Duodenal mucosa (tissue), 2 donors: ENCODE measurements at regions not wholly inside any gene's neighbourhood (a gene's known extent, or its start where the extent isn't known, plus 50 kb on each side); places are given as distances from the start of the nearest gene placed in this dataset.

ENCODE experiments used
- H3K27ac ChIP-seq: one replicate; pipeline ENCODE4 v1.7.0; 2013; ENCODE audit warnings: low read depth, low read length
- H3K27me3 ChIP-seq, 2 donors: one replicate each; pipeline ENCODE4 v1.7.0; 2013; ENCODE audit warnings: low read length in 2 of 2, control low read depth in 1 of 2; ENCODE audit not compliant: insufficient read depth in 2 of 2, control insufficient read depth in 1 of 2
- H3K36me3 ChIP-seq, 2 donors: one replicate each; pipeline ENCODE4 v1.7.0; 2013; ENCODE audit warnings: low read length in 2 of 2, control low read depth in 1 of 2; ENCODE audit not compliant: insufficient read depth in 2 of 2, control insufficient read depth in 1 of 2
- H3K4me1 ChIP-seq, 2 donors: one replicate each; pipeline ENCODE4 v1.7.0; 2013; ENCODE audit warnings: low read length in 2 of 2, control low read depth in 1 of 2; ENCODE audit not compliant: insufficient read depth in 2 of 2, control insufficient read depth in 1 of 2
- H3K4me3 ChIP-seq, 2 donors: one replicate each; pipeline ENCODE4 v1.7.0; 2013; ENCODE audit warnings: low read length in 2 of 2, low read depth in 1 of 2
- H3K9ac ChIP-seq, 2 donors: one replicate each; pipeline ENCODE4 v1.7.0; 2013; ENCODE audit warnings: low read length in 2 of 2, low read depth in 1 of 2
- H3K9me3 ChIP-seq, 2 donors: one replicate each; pipeline ENCODE4 v1.7.0; 2013; ENCODE audit warnings: low read length in 2 of 2, control low read depth in 1 of 2; ENCODE audit not compliant: control insufficient read depth in 1 of 2

- Histone ChIP-seq H3K9me3 (no peaks in the 10 kb centered on the region), H3K9ac (no peak overlapping the region), H3K27ac (no peak overlapping the region), H3K4me3 (no peak overlapping the region), H3K36me3 (no peaks in the 10 kb centered on the region), H3K4me1 (peaks cover 9 to 18% of the 10 kb centered on the region in 2 donors), H3K27me3 (no peaks in the 10 kb centered on the region)
These were observed 75.2 kb upstream of the KIF5B start for GRCh38 chr10:32131388-32131787.

- no peaks in the 10 kb centered on the region for H3K27me3 ChIP-seq
- H3K27ac ChIP-seq, result no peak overlapping the region
- H3K36me3 ChIP-seq, result no peaks in the 10 kb centered on the region
- H3K4me3 ChIP-seq, result no peak overlapping the region
- H3K9ac ChIP-seq, result no peak overlapping the region
- H3K4me1 ChIP-seq, result peaks cover 9 to 18% of the 10 kb centered on the region in 2 donors
- no peaks in the 10 kb centered on the region for H3K9me3 ChIP-seq
These were observed 74.6 kb upstream of the KIF5B start for GRCh38 chr10:32130788-32131187.

- no peak overlapping the region for H3K9ac ChIP-seq
- no peak overlapping the region for H3K27ac ChIP-seq
- no peaks in the 10 kb centered on the region for H3K27me3 ChIP-seq
- peaks cover 0 to 7% of the 10 kb centered on the region in 2 donors for H3K9me3 ChIP-seq
- no peak overlapping the region for H3K4me3 ChIP-seq
- H3K4me1 ChIP-seq, result no peaks in the 10 kb centered on the region
- H3K36me3 ChIP-seq, result no peaks in the 10 kb centered on the region
These were observed 68.8 kb upstream of the KIF5B start for GRCh38 chr10:32125023-32125422.

GRCh38 chr10:32123021-32123420, 66.8 kb upstream of the KIF5B start:
- H3K9me3 ChIP-seq, result peaks cover 0 to 7% of the 10 kb centered on the region in 2 donors
- H3K9ac ChIP-seq, result no peak overlapping the region
- no peaks in the 10 kb centered on the region for H3K4me1 ChIP-seq
- H3K4me3 ChIP-seq, result no peak overlapping the region
- H3K27me3 ChIP-seq, result no peaks in the 10 kb centered on the region
- no peaks in the 10 kb centered on the region for H3K36me3 ChIP-seq
- no peak overlapping the region for H3K27ac ChIP-seq

GRCh38 chr10:32121648-32122047, 65.4 kb upstream of the KIF5B start:
- H3K4me1 ChIP-seq, result no peaks in the 10 kb centered on the region
- H3K27me3 ChIP-seq, result no peaks in the 10 kb centered on the region
- no peaks in the 10 kb centered on the region for H3K36me3 ChIP-seq
- H3K27ac ChIP-seq, result no peak overlapping the region
- H3K4me3 ChIP-seq, result no peak overlapping the region
- no peak overlapping the region for H3K9ac ChIP-seq
- H3K9me3 ChIP-seq, result peaks cover 0 to 7% of the 10 kb centered on the region in 2 donors

- no peaks in the 10 kb centered on the region for H3K36me3 ChIP-seq
- H3K27me3 ChIP-seq, result no peaks in the 10 kb centered on the region
- no peak overlapping the region for H3K9ac ChIP-seq
- no peak overlapping the region for H3K4me3 ChIP-seq
- H3K4me1 ChIP-seq, result no peaks in the 10 kb centered on the region
- H3K27ac ChIP-seq, result no peak overlapping the region
- peaks cover 0 to 7% of the 10 kb centered on the region in 2 donors for H3K9me3 ChIP-seq
These were observed 63.9 kb upstream of the KIF5B start for GRCh38 chr10:32120147-32120546.

- H3K9me3 ChIP-seq, result no peaks in the 10 kb centered on the region
- no peaks in the 10 kb centered on the region for H3K27me3 ChIP-seq
- H3K36me3 ChIP-seq, result no peaks in the 10 kb centered on the region
- no peak overlapping the region for H3K9ac ChIP-seq
- no peak overlapping the region for H3K4me3 ChIP-seq
- H3K4me1 ChIP-seq, result no peaks in the 10 kb centered on the region
- no peak overlapping the region for H3K27ac ChIP-seq
These were observed 58.3 kb upstream of the KIF5B start for GRCh38 chr10:32114508-32114907.

- Histone ChIP-seq H3K9me3 (no peaks in the 10 kb centered on the region), H3K4me1 (no peaks in the 10 kb centered on the region), H3K4me3 (no peak overlapping the region), H3K9ac (no peak overlapping the region), H3K27me3 (no peaks in the 10 kb centered on the region), H3K36me3 (no peaks in the 10 kb centered on the region), H3K27ac (no peak overlapping the region)
These were observed 55.8 kb upstream of the KIF5B start for GRCh38 chr10:32112055-32112454.

- no peak overlapping the region for H3K27ac ChIP-seq
- no peaks in the 10 kb centered on the region for H3K9me3 ChIP-seq
- H3K9ac ChIP-seq, result no peak overlapping the region
- no peak overlapping the region for H3K4me3 ChIP-seq
- no peaks in the 10 kb centered on the region for H3K36me3 ChIP-seq
- peaks cover 0 to 4% of the 10 kb centered on the region in 2 donors for H3K4me1 ChIP-seq
- H3K27me3 ChIP-seq, result no peaks in the 10 kb centered on the region
These were observed 55.4 kb upstream of the KIF5B start for GRCh38 chr10:32111585-32111984.

GRCh38 chr10:32110790-32111189, 54.6 kb upstream of the KIF5B start:
- H3K4me1 ChIP-seq, result peaks cover 2 to 11% of the 10 kb centered on the region in 2 donors
- H3K27ac ChIP-seq, result no peak overlapping the region
- H3K9me3 ChIP-seq, result no peaks in the 10 kb centered on the region
- H3K36me3 ChIP-seq, result no peaks in the 10 kb centered on the region
- no peaks in the 10 kb centered on the region for H3K27me3 ChIP-seq
- no peak overlapping the region for H3K4me3 ChIP-seq
- H3K9ac ChIP-seq, result no peak overlapping the region

- Histone ChIP-seq H3K4me1 (peaks cover 11 to 23% of the 10 kb centered on the region in 2 donors), H3K9ac (no peak overlapping the region), H3K36me3 (no peaks in the 10 kb centered on the region), H3K27ac (no peak overlapping the region), H3K27me3 (no peaks in the 10 kb centered on the region), H3K4me3 (no peak overlapping the region), H3K9me3 (no peaks in the 10 kb centered on the region)
These were observed 53.4 kb upstream of the KIF5B start for GRCh38 chr10:32109603-32110002.
